K562 (cell line): ENCODE measurements at regions not wholly inside any gene's neighbourhood (a gene's known extent, or its start where the extent isn't known, plus 50 kb on each side); places are given as distances from the start of the nearest gene placed in this dataset.

Experiments used
- ATAC-seq: fragments of 200-7000 bp; cut with Tn5 transposase; 3 replicates; pipeline ENCODE4 v1.9.1; 2020; ENCODE audit warnings: moderate library complexity
- BruUV-seq: library from RNA; stranded (reverse); fragments of 400-500 nt; replicated peaks from 2 replicates; lab custom pipeline; 2021; lab: Mats Ljungman, UMichigan
- CTCF ChIA-PET: fragments of 300-600 bp; formaldehyde crosslinking; extraction: SDS; loops from one replicate; lab custom pipeline; 2021; ENCODE audit warnings: low intra/inter-chr PET ratio; lab: Yijun Ruan, JAX
- POLR2A ChIA-PET: fragments of 300-600, 350-650 bp; sonication (Branson Sonifier 250); formaldehyde crosslinking; extraction: SDS; loops from one replicate; lab custom pipeline; 2021; ENCODE audit warnings: antibody characterized with exemption, inconsistent platforms; lab: Yijun Ruan, JAX
- DNase-seq, 4 experiments: peaks; one replicate each; pipeline versions ENCODE4 v3.0.0 to v3.0.0-alpha.2; 2011 to 2018; ENCODE audit warnings: low spot score in 3 of 4, mixed read lengths in 3 of 4; ENCODE audit errors: extremely low read depth in 1 of 4
- FAIRE-seq: peaks from 2 replicates; lab custom pipeline; 2011; peaks lifted over from hg19 to GRCh38; lab: Jason Lieb, UNC
- H2AFZ ChIP-seq: 2 replicates; pipeline ENCODE4 v1.6.0; 2011; ENCODE audit warnings: low read depth, low read length, control low read depth, inconsistent platforms
- H3K27ac ChIP-seq: fragments of 200-600 bp; 3 replicates; pipeline ENCODE4 v1.8.0; 2011; ENCODE audit warnings: low read depth, mild to moderate bottlenecking, control low read depth, inconsistent platforms, low read length, moderate library complexity, mixed read lengths; ENCODE audit errors: extremely low read depth
- H3K27me3 ChIP-seq, 2 experiments: fragments of 300-600 bp in 1 of 2; 2 replicates in 1 of 2; 3 replicates in 1 of 2; pipeline versions ENCODE4 v1.6.0 to v1.8.0; 2011; ENCODE audit warnings: inconsistent platforms in 2 of 2, low read length in 2 of 2, mild to moderate bottlenecking in 1 of 2, mixed read lengths in 1 of 2, moderate library complexity in 1 of 2; ENCODE audit not compliant: control insufficient read depth in 2 of 2, insufficient read depth in 2 of 2
- H3K36me3 ChIP-seq: fragments of 300-600 bp; 3 replicates; pipeline ENCODE4 v1.8.0; 2011; ENCODE audit warnings: mild to moderate bottlenecking, low read length, inconsistent platforms; ENCODE audit not compliant: control insufficient read depth, insufficient read depth
- H3K4me1 ChIP-seq, 2 experiments: fragments of 200-600 bp in 1 of 2; replicated peaks in 1 of 2; 2 replicates in 1 of 2; 3 replicates in 1 of 2; pipeline versions ENCODE4 v1.5.1 to v1.8.0; 2011; ENCODE audit warnings: inconsistent platforms in 2 of 2, low read length in 2 of 2, mild to moderate bottlenecking in 1 of 2, mixed read lengths in 1 of 2, moderate library complexity in 1 of 2; ENCODE audit not compliant: control insufficient read depth in 2 of 2, insufficient read depth in 2 of 2
- H3K4me2 ChIP-seq: 2 replicates; pipeline ENCODE4 v1.6.1; 2011; ENCODE audit warnings: low read length, control low read depth, inconsistent platforms, mixed read lengths; ENCODE audit not compliant: insufficient read depth
- H3K4me3 ChIP-seq: fragments of 200-600 bp; sonication (generic), shearing (Covaris generic); 2 replicates; pipeline ENCODE4 v1.5.1; 2016; ENCODE audit warnings: control low read depth, inconsistent platforms
- H3K79me2 ChIP-seq: fragments of 200-600 bp; 3 replicates; pipeline ENCODE4 v1.8.0; 2011; ENCODE audit warnings: low read length, inconsistent platforms; ENCODE audit not compliant: control insufficient read depth, insufficient read depth
- H3K9ac ChIP-seq, 2 experiments: 2 replicates each; pipeline versions ENCODE4 v1.6.0 to v1.6.1; 2011; ENCODE audit warnings: low read depth in 2 of 2, low read length in 2 of 2, control low read depth in 1 of 2, inconsistent platforms in 1 of 2, mild to moderate bottlenecking in 1 of 2, mixed read lengths in 1 of 2; ENCODE audit not compliant: insufficient read depth in 1 of 2
- H3K9me1 ChIP-seq: one replicate; pipeline ENCODE4 v1.6.0; 2011; ENCODE audit warnings: inconsistent platforms, mild to moderate bottlenecking, low read length, moderate library complexity; ENCODE audit not compliant: control insufficient read depth, insufficient read depth
- H3K9me3 ChIP-seq: replicated peaks from 2 replicates; pipeline ENCODE4 v1.5.1; 2011; ENCODE audit warnings: low read depth, low read length, inconsistent platforms; ENCODE audit not compliant: control insufficient read depth, insufficient read depth
- H4K20me1 ChIP-seq: replicated peaks from 2 replicates; pipeline ENCODE4 v1.6.1; 2011; ENCODE audit warnings: low read length, inconsistent platforms, mixed read lengths; ENCODE audit not compliant: control insufficient read depth, insufficient read depth
- C11orf30 ChIP-seq: fragments of 450-650 bp; IDR thresholded peaks from 2 replicates; pipeline ENCODE4 v1.6.1; 2016; ENCODE audit warnings: low read depth, mild to moderate bottlenecking
- ELF2 ChIP-seq: fragments of 250-450 bp; sonication (Bioruptor Pico); IDR thresholded peaks from 2 replicates; pipeline ENCODE4 v1.5.0; 2021; ENCODE audit warnings: mild to moderate bottlenecking
- EP300 ChIP-seq: IDR thresholded peaks from 2 replicates; pipeline ENCODE4 v1.6.1; 2012; ENCODE audit warnings: low read length, improper control_type of control experiment
- HMG20A ChIP-seq: fragments of 450-650 bp; formaldehyde crosslinking; conservative IDR thresholded peaks from 2 replicates; pipeline ENCODE4 v1.4.0; 2020; ENCODE audit warnings: mild to moderate bottlenecking, mixed read lengths
- MTA1 ChIP-seq: fragments of 450-650 bp; IDR thresholded peaks from 2 replicates; pipeline ENCODE4 v1.6.1; 2017; ENCODE audit warnings: borderline replicate concordance
- MYBL2 ChIP-seq, 2 experiments: fragments of 450-650 bp in 1 of 2; sonication (generic) in 1 of 2; formaldehyde crosslinking in 1 of 2; IDR thresholded peaks; 2 replicates each; pipeline versions ENCODE4 v1.6.1 to v1.8.1; 2017 to 2022; ENCODE audit warnings: borderline replicate concordance in 1 of 2, inconsistent platforms in 1 of 2, low read depth in 1 of 2, mild to moderate bottlenecking in 1 of 2, missing genetic modification reagents in 1 of 2, moderate library complexity in 1 of 2
- NR1H2 ChIP-seq: sonication (generic); formaldehyde crosslinking; IDR thresholded peaks from 2 replicates; pipeline ENCODE4 v1.4.0; 2020; ENCODE audit warnings: mild to moderate bottlenecking, missing genetic modification reagents
- POLR2G ChIP-seq: fragments of 200-400 bp; formaldehyde crosslinking; IDR thresholded peaks from 2 replicates; pipeline ENCODE4 v1.6.1; 2017; ENCODE audit warnings: low read depth, mild to moderate bottlenecking, antibody characterized with exemption, low read length, moderate library complexity
- PPARD ChIP-seq: fragments of 250-450 bp; sonication (Bioruptor Pico); IDR thresholded peaks from 2 replicates; pipeline ENCODE4 v1.8.0; 2022; ENCODE audit warnings: inconsistent platforms, mild to moderate bottlenecking, moderate library complexity
- PTBP1 ChIP-seq: fragments of 200-400 bp; formaldehyde crosslinking; IDR thresholded peaks from 2 replicates; pipeline ENCODE4 v1.6.1; 2017; ENCODE audit warnings: low read depth, low read length
- TARDBP ChIP-seq: fragments of 450-650 bp; IDR thresholded peaks from 2 replicates; pipeline ENCODE4 v1.6.1; 2016
- TEAD4 ChIP-seq, 2 experiments: sonication (generic) in 1 of 2; formaldehyde crosslinking in 1 of 2; IDR thresholded peaks; 2 replicates each; pipeline versions ENCODE4 v1.6.1 to v1.8.0; 2012 to 2022; ENCODE audit warnings: borderline replicate concordance in 1 of 2, inconsistent platforms in 1 of 2, low read length in 1 of 2, mild to moderate bottlenecking in 1 of 2, missing genetic modification reagents in 1 of 2
- ZNF561 ChIP-seq: fragments of 450-650 bp; formaldehyde crosslinking; conservative IDR thresholded peaks from 2 replicates; pipeline ENCODE4 v1.4.0; 2020; ENCODE audit warnings: mild to moderate bottlenecking, moderate library complexity
- ZNF644 ChIP-seq: fragments of 200-800 bp; sonication (Bioruptor generic); IDR thresholded peaks from 2 replicates; pipeline ENCODE4 v1.6.1; 2016; ENCODE audit warnings: low read depth, missing genetic modification characterization, missing compliant biosample characterization
- ZNF75A ChIP-seq: fragments of 450-650 bp; formaldehyde crosslinking; IDR thresholded peaks from 2 replicates; pipeline ENCODE4 v1.4.0; 2020; ENCODE audit warnings: mild to moderate bottlenecking
- WGBS: fragments of 100-300 bp; shearing (Covaris generic); methylation state at CpG from one replicate; pipeline ENCODE4 v1.1.6; 2016; ENCODE audit warnings: low coverage, mixed read lengths; ENCODE audit not compliant: insufficient coverage; ENCODE audit errors: missing lambda C conversion rate; 5-methylcytosine and 5-hydroxymethylcytosine counted together
- in situ Hi-C: fragments of 300-500 bp; cut with MboI; formaldehyde crosslinking; loops from 4 replicates; pipeline ENCODE4 v1.15.0; 2018; ENCODE audit warnings: inconsistent platforms, mixed read lengths
- intact Hi-C: fragments of 100-400 bp; cut with micrococcal nuclease; formaldehyde crosslinking; loops from 2 replicates; pipeline ENCODE4 v1.14.2; 2022
- TF ChIP-seq, protein P1 (sequence below): fragments of 250-450 bp; sonication (Bioruptor Pico); IDR thresholded peaks from 2 replicates; pipeline ENCODE4 v1.4.0; 2020; ENCODE audit warnings: mild to moderate bottlenecking, moderate library complexity, borderline replicate concordance
- TF ChIP-seq, protein P2 (sequence below), 2 experiments: fragments of 450-650 bp; IDR thresholded peaks; 2 replicates each; pipeline ENCODE4 v1.6.1; 2016
- TF ChIP-seq, protein P3 (sequence below): sonication (generic); formaldehyde crosslinking; IDR thresholded peaks from 2 replicates; pipeline ENCODE4 v1.8.1; 2023; ENCODE audit warnings: mild to moderate bottlenecking, missing genetic modification reagents, moderate library complexity

DNA sequence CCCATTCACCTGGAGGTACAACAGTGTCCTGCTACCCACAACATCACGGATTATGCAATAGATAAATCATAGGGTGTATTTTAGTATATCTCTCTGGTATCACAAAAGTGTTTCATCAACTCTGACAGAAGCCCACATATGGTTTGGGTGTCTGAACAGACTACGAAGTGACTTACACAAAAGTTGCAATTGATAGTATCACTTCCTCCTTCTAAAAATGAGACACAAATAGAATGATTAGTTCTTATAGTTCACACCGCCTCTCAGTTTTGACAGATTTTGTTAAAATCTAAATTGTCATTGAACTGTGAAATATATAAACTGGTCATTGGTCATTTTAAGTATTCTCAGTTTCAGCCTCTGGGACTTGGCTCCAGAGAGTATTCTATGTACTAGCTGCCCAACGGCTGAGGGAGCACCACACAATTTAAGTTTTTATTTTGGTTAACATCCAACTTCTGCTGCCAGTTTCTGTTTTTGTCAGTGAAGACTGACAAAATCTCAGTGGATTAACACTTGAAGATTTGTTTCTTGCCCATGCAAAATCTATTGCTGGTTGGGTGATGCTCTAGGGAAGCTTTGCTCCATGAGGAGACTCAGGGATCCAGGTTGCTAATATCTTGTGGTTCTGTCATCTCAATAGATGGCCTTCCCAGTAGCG is 113.8 kb upstream of the PUDP start:
- no peak overlapping the region for H2AFZ ChIP-seq
- no peak overlapping the region for H3K4me2 ChIP-seq
- no peak for DNase-seq
- no peaks in the 10 kb centered on the region for H3K9me3 ChIP-seq
- BruUV-seq, result no TSS peak
- no peaks in the 10 kb centered on the region for H3K9me1 ChIP-seq
- WGBS, result 6% methylated on average over 5 of the region's 5 CpGs
- intact Hi-C loops, result no loop called here
- no peaks in the 10 kb centered on the region for H3K79me2 ChIP-seq
- H3K4me3 ChIP-seq, result no peak overlapping the region
- H3K27ac ChIP-seq, result no peak overlapping the region
- H3K36me3 ChIP-seq, result no peaks in the 10 kb centered on the region
- no peak overlapping the region for H3K9ac ChIP-seq
- in situ Hi-C loops, result no loop called here
- CTCF ChIA-PET, result no interaction called here
- no peaks in the 10 kb centered on the region for H3K27me3 ChIP-seq
- FAIRE-seq, result no peak
- no peaks in the 10 kb centered on the region for H4K20me1 ChIP-seq
- ATAC-seq, result no peak
- H3K4me1 ChIP-seq, result no peaks in the 10 kb centered on the region
- POLR2A ChIA-PET, result no interaction called here
- no peak for TF ChIP-seq ZNF644
- no peak for TF ChIP-seq PTBP1
- TF ChIP-seq EP300, result no peak
- TF ChIP-seq ZNF561, result no peak
- TF ChIP-seq, protein P1, sequence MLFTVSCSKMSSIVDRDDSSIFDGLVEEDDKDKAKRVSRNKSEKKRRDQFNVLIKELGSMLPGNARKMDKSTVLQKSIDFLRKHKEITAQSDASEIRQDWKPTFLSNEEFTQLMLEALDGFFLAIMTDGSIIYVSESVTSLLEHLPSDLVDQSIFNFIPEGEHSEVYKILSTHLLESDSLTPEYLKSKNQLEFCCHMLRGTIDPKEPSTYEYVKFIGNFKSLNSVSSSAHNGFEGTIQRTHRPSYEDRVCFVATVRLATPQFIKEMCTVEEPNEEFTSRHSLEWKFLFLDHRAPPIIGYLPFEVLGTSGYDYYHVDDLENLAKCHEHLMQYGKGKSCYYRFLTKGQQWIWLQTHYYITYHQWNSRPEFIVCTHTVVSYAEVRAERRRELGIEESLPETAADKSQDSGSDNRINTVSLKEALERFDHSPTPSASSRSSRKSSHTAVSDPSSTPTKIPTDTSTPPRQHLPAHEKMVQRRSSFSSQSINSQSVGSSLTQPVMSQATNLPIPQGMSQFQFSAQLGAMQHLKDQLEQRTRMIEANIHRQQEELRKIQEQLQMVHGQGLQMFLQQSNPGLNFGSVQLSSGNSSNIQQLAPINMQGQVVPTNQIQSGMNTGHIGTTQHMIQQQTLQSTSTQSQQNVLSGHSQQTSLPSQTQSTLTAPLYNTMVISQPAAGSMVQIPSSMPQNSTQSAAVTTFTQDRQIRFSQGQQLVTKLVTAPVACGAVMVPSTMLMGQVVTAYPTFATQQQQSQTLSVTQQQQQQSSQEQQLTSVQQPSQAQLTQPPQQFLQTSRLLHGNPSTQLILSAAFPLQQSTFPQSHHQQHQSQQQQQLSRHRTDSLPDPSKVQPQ, result no peak
- TF ChIP-seq, protein P2, sequence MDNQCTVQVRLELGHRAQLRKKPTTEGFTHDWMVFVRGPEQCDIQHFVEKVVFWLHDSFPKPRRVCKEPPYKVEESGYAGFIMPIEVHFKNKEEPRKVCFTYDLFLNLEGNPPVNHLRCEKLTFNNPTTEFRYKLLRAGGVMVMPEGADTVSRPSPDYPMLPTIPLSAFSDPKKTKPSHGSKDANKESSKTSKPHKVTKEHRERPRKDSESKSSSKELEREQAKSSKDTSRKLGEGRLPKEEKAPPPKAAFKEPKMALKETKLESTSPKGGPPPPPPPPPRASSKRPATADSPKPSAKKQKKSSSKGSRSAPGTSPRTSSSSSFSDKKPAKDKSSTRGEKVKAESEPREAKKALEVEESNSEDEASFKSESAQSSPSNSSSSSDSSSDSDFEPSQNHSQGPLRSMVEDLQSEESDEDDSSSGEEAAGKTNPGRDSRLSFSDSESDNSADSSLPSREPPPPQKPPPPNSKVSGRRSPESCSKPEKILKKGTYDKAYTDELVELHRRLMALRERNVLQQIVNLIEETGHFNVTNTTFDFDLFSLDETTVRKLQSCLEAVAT (IDR thresholded peaks at IDR 0.05), result no peak
- no peak for TF ChIP-seq MTA1
- TF ChIP-seq, protein P3, sequence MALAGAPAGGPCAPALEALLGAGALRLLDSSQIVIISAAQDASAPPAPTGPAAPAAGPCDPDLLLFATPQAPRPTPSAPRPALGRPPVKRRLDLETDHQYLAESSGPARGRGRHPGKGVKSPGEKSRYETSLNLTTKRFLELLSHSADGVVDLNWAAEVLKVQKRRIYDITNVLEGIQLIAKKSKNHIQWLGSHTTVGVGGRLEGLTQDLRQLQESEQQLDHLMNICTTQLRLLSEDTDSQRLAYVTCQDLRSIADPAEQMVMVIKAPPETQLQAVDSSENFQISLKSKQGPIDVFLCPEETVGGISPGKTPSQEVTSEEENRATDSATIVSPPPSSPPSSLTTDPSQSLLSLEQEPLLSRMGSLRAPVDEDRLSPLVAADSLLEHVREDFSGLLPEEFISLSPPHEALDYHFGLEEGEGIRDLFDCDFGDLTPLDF (CRISPR knock-in tag), result no peak
- no peak for TF ChIP-seq NR1H2 (CRISPR knock-in tag)
- no peak for TF ChIP-seq C11orf30
- no peak for TF ChIP-seq TEAD4 (IDR thresholded peaks at IDR 0.05; ENCODE audit: low read length)
- no peak for TF ChIP-seq TEAD4 (CRISPR knock-in tag; IDR thresholded peaks at IDR 0.05; ENCODE audit: borderline replicate concordance)
- TF ChIP-seq POLR2G, result no peak
- no peak for TF ChIP-seq MYBL2 (IDR thresholded peaks at IDR 0.05; ENCODE audit: low read depth)
- no peak for TF ChIP-seq MYBL2 (CRISPR knock-in tag; IDR thresholded peaks at IDR 0.05; ENCODE audit: borderline replicate concordance)
- TF ChIP-seq TARDBP, result no peak
- no peak for TF ChIP-seq PPARD (CRISPR knock-in tag)
- no peak for TF ChIP-seq ZNF75A (CRISPR knock-in tag)
- TF ChIP-seq ELF2 (CRISPR knock-in tag), result no peak
- no peak for TF ChIP-seq HMG20A (CRISPR knock-in tag)
